Stimulated activated CD8-positive, alpha-beta memory T cell treated with anti-CD3 and anti-CD28 coated beads, Interleukin-4, amount 100 ng/mL, for 1 hour (primary cell): ENCODE measurements at regions not wholly inside any gene's neighbourhood (a gene's known extent, or its start where the extent isn't known, plus 50 kb on each side); places are given as distances from the start of the nearest gene placed in this dataset.

Source experiments
- DNase-seq, 2 donors: peaks; one replicate each; pipeline ENCODE4 v3.0.0-alpha.2; 2020; ENCODE audit warnings: low read depth in 2 of 2, low spot score in 1 of 2

DNA sequence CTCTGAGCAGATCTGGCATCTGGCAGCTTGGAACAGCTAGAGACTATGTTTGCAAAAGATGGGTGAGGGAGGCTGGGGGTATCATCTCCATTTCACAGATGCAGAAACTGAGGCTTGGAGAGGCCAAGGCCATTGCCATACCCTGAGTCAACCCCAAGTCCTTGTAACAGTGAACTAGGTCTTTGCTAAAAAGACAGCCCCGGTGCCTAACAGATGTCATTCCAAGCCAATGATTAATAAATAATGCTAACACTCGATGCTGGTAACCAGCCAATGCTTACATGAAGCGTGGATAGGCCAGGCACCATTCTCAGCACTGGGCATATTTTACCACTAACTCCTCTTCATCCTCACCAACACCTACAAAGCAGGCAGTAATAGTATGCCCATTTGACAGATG lies 164.0 kb downstream of the MN1 start:
- no peak for DNase-seq

DNA sequence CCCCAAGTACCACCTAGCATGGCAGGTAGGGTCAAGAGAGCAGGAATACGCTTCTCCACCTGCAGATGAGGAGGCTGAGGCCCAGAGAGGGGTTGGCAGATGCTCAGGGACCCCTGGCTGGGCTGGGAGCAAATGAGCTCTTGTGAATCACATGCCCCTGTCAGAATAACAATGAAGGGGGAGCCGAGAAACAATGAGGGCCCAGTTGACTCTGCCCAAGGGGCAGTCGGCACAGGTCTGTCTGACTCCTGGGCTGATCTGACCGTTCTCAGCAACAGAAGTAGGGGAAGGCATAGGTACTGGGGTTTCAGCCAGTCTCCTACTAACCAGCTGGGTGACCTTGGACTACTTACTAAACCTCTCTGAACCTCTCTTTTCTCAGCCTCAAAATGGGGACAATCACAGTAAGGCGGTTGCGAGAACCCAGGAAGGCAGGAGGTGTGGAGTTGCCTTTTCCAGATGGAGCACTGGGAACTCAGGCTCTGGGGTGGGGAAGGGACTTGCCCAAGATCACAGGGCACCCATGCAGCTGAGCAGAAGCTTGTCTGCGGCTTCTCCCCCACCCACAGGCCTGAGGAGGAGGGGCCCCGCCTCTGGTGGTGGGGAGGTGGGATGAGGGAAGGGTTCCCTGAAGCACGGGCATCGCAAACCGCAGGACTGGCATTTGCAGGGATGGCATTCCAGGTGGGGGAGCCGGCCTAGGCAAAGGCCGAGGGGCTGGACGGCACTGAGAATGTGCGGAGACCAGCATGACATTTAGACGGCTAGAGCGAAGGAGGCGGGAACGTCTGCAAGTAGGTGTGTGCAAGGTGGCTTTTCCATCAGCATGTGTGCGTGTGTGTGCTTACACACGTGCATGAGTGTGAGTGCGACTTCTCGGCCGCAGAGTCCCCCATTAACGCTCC lies 163.0 kb downstream of the MN1 start:
- DNase-seq = no peak

GRCh38 chr22:27639248-27640086 lies 162.1 kb downstream of the MN1 start:
- DNase-seq = no peak

DNA sequence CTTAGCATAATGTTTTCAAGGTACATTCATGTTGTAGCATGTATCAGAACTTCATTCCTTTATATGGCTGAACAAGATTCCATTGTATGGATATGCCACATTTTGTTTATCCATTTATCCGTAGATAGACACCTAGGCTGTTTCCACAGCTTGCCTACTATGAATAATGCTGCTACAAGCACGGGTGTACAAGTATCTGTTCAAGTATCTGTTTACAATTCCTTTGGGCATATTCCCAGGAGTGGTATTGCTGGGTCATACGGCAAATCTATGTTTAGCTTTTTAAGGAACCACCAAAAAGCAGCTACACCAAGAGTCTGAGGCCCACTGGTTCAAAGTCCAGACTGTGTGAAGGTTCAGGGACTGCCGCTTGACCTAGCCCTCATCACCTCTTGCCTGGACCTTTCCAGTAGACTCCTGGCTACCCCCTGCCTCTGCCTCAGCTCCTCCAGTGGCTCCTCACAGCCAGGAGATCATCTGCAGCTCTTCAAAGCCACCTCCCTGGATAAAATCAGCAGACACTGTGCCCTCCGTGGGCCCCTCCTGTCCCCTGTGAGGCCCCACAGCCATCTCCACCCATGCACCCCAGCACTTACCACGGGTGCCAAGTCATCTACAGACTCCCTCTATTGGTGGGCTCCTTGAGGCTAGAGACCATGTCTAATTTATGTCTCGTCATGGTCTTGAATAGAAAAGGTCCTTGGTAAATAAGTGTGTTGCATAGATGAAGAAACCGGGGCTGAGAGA lies 160.3 kb downstream of the MN1 start:
- DNase-seq = no peak

GRCh38 chr22:27642104-27642800 lies 159.3 kb downstream of the MN1 start:
- no peak for DNase-seq

DNA sequence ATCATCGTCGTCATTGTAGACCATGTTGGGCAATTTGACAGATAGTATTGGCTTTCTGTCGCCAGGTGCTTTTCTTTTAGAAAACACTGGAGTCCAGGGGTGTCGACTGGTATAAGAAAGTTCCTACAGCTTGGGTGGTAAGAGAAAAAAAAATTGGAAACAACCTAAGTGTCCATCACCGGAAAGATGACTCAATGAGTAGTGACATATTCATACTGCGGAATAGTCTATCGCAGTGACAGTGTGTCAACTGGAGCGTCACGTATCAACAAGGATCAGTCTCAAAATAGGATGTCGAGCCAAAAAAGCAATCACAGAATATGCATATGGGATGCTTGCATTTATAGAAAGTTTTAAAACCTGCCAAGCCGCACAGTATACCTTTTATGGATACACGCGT lies 157.6 kb downstream of the MN1 start:
- no peak for DNase-seq

GRCh38 chr22:27644566-27644965 lies 157.0 kb downstream of the MN1 start:
- no peak for DNase-seq

- no peak for DNase-seq
Measured at GRCh38 chr22:27647540-27647939, 154.0 kb downstream of the MN1 start.

DNA sequence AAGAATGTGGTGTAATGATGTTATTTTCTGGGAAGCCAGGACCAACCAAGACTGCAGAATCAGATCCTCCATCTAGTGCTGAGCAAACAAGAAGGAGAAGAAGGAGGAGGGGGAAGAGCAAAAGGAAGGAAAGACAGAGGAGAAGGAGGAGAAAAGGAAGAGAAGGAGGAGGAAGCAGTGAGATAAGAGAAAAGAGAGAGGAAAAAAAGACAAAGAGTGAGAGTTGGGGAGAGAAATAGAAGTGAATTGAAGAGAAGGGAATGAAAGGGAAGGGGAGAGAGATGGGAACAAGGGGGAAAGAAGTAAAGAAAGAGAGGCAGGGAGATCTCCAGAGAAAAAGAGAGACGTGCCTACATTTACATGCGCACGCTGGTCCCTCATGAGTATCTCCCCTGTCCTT lies 153.5 kb downstream of the MN1 start:
- DNase-seq = no peak

GRCh38 chr22:27648853-27649252 lies 152.7 kb downstream of the MN1 start:
- no peak for DNase-seq

DNA sequence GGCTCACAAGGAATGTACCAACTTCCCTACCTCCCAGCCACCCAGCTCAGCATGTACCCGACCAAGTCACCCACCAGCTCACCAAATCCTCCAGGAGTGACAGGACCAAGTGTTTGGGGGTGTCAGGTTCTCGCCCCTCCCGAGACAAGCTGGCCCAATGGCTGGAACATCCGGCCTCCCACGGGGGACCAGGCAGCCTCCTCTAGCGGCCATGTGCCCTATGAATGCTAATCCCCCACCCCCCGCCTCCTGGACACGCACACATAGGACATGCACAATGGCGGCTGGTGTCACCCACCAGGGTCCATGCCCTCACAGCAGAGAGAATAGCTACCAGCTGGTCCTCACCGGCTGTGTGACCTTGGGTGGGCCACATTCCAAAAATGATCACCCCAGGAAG lies 151.0 kb downstream of the MN1 start:
- no peak for DNase-seq

- DNase-seq = no peak
Measured at GRCh38 chr22:27650985-27651384, 150.6 kb downstream of the MN1 start.

- no peak for DNase-seq
Measured at GRCh38 chr22:27651486-27651885, 150.1 kb downstream of the MN1 start.

GRCh38 chr22:27654546-27655445 lies 146.8 kb downstream of the MN1 start:
- DNase-seq = no peak

GRCh38 chr22:27655582-27656185 lies 145.9 kb downstream of the MN1 start:
- no peak for DNase-seq

GRCh38 chr22:27656970-27657369 lies 144.6 kb downstream of the MN1 start:
- DNase-seq = no peak

DNA sequence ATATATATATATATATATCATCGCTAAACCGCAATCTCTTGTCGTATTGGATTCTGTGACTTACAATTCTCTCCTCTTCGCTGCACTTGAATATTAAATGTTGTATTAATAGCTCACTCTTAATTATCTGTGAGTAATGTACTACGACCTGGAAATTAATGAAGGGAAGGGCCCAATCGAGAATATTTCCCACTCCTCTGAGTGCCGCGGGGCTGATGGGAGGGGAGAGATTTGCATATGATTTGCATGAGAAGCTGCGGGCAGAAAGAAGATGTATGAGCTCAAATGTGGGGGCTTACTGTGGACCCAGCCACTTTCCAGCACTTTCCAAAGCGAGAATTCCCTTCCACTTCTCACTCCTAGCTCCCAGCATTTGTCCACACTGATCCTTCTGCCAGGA lies 141.2 kb downstream of the MN1 start:
- no peak for DNase-seq

DNA sequence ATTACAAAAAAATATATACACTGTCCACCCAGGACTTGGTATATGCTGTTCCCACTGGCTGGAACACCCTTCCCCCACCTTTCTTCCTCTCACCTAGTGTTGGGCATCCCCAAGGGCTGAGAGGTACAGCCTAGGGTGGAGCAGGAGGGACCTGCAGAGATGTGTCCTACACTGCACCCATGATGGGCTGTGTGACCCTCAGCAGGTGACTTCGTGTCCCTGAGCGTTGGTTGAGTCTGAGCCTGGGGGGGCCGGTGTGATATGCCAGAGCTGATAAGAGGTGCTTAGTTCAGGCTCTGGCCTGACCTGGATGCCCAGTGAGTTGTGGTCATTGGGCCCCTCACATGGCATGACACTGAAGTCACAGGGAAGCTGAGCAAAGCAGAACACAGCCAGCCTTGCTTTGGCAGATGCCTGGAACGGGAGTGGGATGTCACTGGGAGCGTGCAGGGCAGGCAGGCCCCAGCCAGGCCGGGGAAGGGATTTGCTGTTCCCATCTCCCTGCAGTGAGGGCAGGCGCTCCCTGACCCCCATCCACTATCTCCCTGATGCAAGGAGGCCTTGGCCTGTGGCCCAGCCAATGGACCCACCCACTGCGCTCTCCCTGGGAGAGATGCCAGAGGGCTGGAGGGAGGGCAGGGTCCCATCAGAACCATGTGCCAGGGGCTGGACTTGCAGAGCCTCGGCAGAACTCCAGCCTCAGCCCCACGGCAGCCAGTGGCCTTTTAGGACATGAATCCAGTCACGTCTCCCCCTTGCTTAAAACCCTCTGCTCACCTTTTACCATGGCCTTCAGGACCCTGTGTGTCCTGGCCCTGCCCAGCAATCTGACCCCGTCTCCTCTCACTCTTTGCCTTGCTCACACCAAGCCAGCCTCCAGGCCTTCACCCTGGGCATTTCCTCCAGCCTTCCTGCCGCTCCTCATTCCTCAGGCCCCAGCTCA lies 138.9 kb downstream of the MN1 start:
- no peak for DNase-seq
